Nephron progenitor cell (in vitro differentiated cells): ENCODE measurements at regions not wholly inside any gene's neighbourhood (a gene's known extent, or its start where the extent isn't known, plus 50 kb on each side); places are given as distances from the start of the nearest gene placed in this dataset.
A peak's percentile ranks its signal among the peaks of the same experiment; 100 is the strongest.

Experiments
- DNase-seq: peaks from one replicate; pipeline ENCODE4 v3.0.0; 2021
- H3K27ac Mint-ChIP-seq: 2 replicates; pipeline ENCODE4 v1.8.0; 2021; ENCODE audit warnings: mild to moderate bottlenecking, moderate library complexity, mixed read lengths
- H3K27me3 Mint-ChIP-seq: 2 replicates; pipeline ENCODE4 v1.8.0; 2021; ENCODE audit warnings: mild to moderate bottlenecking, low read depth, mixed read lengths; ENCODE audit not compliant: poor library complexity
- H3K36me3 Mint-ChIP-seq: 2 replicates; pipeline ENCODE4 v1.8.0; 2021; ENCODE audit warnings: low read depth, mixed read lengths
- H3K4me1 Mint-ChIP-seq: 2 replicates; pipeline ENCODE4 v1.8.0; 2021; ENCODE audit warnings: mixed read lengths
- H3K4me3 Mint-ChIP-seq: 2 replicates; pipeline ENCODE4 v1.8.0; 2021; ENCODE audit warnings: mild to moderate bottlenecking, moderate library complexity, mixed read lengths
- H3K9me3 Mint-ChIP-seq: 2 replicates; pipeline ENCODE4 v1.8.0; 2021; ENCODE audit warnings: mild to moderate bottlenecking, moderate library complexity, mixed read lengths
- CTCF ChIP-seq: fragments of 200-600 bp; sonication (generic); IDR thresholded peaks from 2 replicates; pipeline ENCODE4 v1.5.0; 2021; ENCODE audit warnings: antibody characterized with exemption

GRCh38 chr3:152195206-152195605 is 73.5 kb upstream of the MBNL1 start:
- H3K27ac Mint-ChIP-seq, result no peak overlapping the region
- H3K4me1 Mint-ChIP-seq, result no peaks in the 10 kb centered on the region
- H3K4me3 Mint-ChIP-seq, result no peak overlapping the region
- DNase-seq, result no peak
- H3K9me3 Mint-ChIP-seq, result no peaks in the 10 kb centered on the region
- H3K27me3 Mint-ChIP-seq, result no peaks in the 10 kb centered on the region
- no peaks in the 10 kb centered on the region for H3K36me3 Mint-ChIP-seq
- no peak for TF ChIP-seq CTCF

GRCh38 chr3:152196782-152197181 is 71.9 kb upstream of the MBNL1 start:
- Mint-ChIP-seq H3K36me3 (no peaks in the 10 kb centered on the region), H3K27ac (no peak overlapping the region), H3K4me1 (no peaks in the 10 kb centered on the region), H3K4me3 (no peak overlapping the region), H3K9me3 (no peaks in the 10 kb centered on the region), H3K27me3 (no peaks in the 10 kb centered on the region)
- DNase-seq, result no peak
- TF ChIP-seq CTCF, result no peak

- Mint-ChIP-seq H3K27me3 (no peaks in the 10 kb centered on the region), H3K27ac (no peak overlapping the region), H3K4me3 (no peak overlapping the region), H3K9me3 (no peaks in the 10 kb centered on the region), H3K4me1 (no peaks in the 10 kb centered on the region), H3K36me3 (no peaks in the 10 kb centered on the region)
- DNase-seq, result no peak
- no peak for TF ChIP-seq CTCF
Observed at GRCh38 chr3:152197451-152197850, 71.3 kb upstream of the MBNL1 start.

- no peak overlapping the region for H3K27ac Mint-ChIP-seq
- H3K36me3 Mint-ChIP-seq, result no peaks in the 10 kb centered on the region
- H3K4me1 Mint-ChIP-seq, result no peaks in the 10 kb centered on the region
- H3K27me3 Mint-ChIP-seq, result no peaks in the 10 kb centered on the region
- TF ChIP-seq CTCF, result no peak
- H3K9me3 Mint-ChIP-seq, result no peaks in the 10 kb centered on the region
- no peak overlapping the region for H3K4me3 Mint-ChIP-seq
- no peak for DNase-seq
Observed at GRCh38 chr3:152197937-152198336, 70.8 kb upstream of the MBNL1 start.

- H3K36me3 Mint-ChIP-seq, result no peaks in the 10 kb centered on the region
- no peak overlapping the region for H3K4me3 Mint-ChIP-seq
- H3K4me1 Mint-ChIP-seq, result no peaks in the 10 kb centered on the region
- H3K27me3 Mint-ChIP-seq, result no peaks in the 10 kb centered on the region
- no peak for DNase-seq
- no peak overlapping the region for H3K27ac Mint-ChIP-seq
- TF ChIP-seq CTCF, result no peak
- H3K9me3 Mint-ChIP-seq, result no peaks in the 10 kb centered on the region
Observed at GRCh38 chr3:152198665-152199064, 70.1 kb upstream of the MBNL1 start.

- no peaks in the 10 kb centered on the region for H3K9me3 Mint-ChIP-seq
- no peaks in the 10 kb centered on the region for H3K4me1 Mint-ChIP-seq
- DNase-seq, result no peak
- H3K4me3 Mint-ChIP-seq, result no peak overlapping the region
- TF ChIP-seq CTCF, result no peak
- peak overlapping the region; percentile 34 for H3K27ac Mint-ChIP-seq
- H3K27me3 Mint-ChIP-seq, result no peaks in the 10 kb centered on the region
- H3K36me3 Mint-ChIP-seq, result no peaks in the 10 kb centered on the region
Observed at GRCh38 chr3:152199102-152199840, 69.5 kb upstream of the MBNL1 start.
